Fibroblast of pulmonary artery (primary cell): ENCODE measurements at regions not wholly inside any gene's neighbourhood (a gene's known extent, or its start where the extent isn't known, plus 50 kb on each side); places are given as distances from the start of the nearest gene placed in this dataset.
A peak's percentile ranks its signal among the peaks of the same experiment; 100 is the strongest.
"Not testable (repeated sequence)": the region's sequence is repeated elsewhere in the genome, so short reads cannot be mapped to it uniquely, and the experiment has no call there.

Experiments used
- DNase-seq: peaks from one replicate; pipeline ENCODE4 v3.0.0-alpha.2; 2010; ENCODE audit warnings: low read depth
- H3K4me3 ChIP-seq: replicated peaks from 2 replicates; pipeline ENCODE4 v1.5.1; 2011; ENCODE audit warnings: low read depth, mild to moderate bottlenecking, control low read depth, low read length, moderate library complexity
- CTCF ChIP-seq: IDR thresholded peaks from 2 replicates; pipeline ENCODE4 v1.5.1; 2011; ENCODE audit warnings: mild to moderate bottlenecking, control low read depth, low read length, inconsistent platforms; ENCODE audit errors: missing control alignments

- peak; percentile 27 for DNase-seq
- TF ChIP-seq CTCF: no peak
- no peak overlapping the region for H3K4me3 ChIP-seq
These were observed 57.9 kb upstream of the AKAP12 start for GRCh38 chr6:151181706-151182363.

GRCh38 chr6:151182958-151183357 is 56.8 kb upstream of the AKAP12 start:
- DNase-seq, H3K4me3 ChIP-seq: not testable (repeated sequence)

GRCh38 chr6:151185148-151185547 is 54.6 kb upstream of the AKAP12 start:
- no peak overlapping the region for H3K4me3 ChIP-seq
- TF ChIP-seq CTCF: no peak
- no peak for DNase-seq

GRCh38 chr6:151186306-151186705 is 53.5 kb upstream of the AKAP12 start:
- no peak overlapping the region for H3K4me3 ChIP-seq
- TF ChIP-seq CTCF: no peak
- no peak for DNase-seq

GRCh38 chr6:151186804-151187330 is 52.9 kb upstream of the AKAP12 start:
- DNase-seq: no peak
- no peak for TF ChIP-seq CTCF
- no peak overlapping the region for H3K4me3 ChIP-seq
